ENCODE measurements at regions not wholly inside any gene's neighbourhood (a gene's known extent, or its start where the extent isn't known, plus 50 kb on each side); places are given as distances from the start of the nearest gene placed in this dataset.

DNA sequence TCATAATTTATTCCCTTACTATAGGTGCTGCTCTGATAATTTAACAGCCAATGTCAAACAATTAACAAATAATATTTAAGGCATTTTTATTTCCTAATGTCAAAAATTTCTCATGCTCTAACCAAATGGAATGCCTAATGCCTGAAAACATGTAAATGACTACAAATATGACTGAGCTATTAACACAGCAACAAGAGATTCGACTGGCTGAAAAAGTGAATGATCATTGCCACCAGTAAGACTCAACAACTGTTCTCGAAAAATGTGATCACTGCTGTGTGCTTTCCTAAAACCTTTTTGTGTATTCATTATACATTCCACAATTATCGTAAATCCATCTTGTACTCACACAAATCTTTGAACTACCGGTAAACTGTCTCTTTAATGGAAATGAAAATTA lies 118.7 kb downstream of the NPY start:
- no peak for TF ChIP-seq POLR2AphosphoS5 (IDR thresholded peaks at IDR 0.05; ENCODE audit: low read depth, low read length)
- TF ChIP-seq SIN3A (IDR thresholded peaks at IDR 0.05; ENCODE audit: borderline replicate concordance, insufficient read depth, low read length): no peak
- TF ChIP-seq, protein P1, sequence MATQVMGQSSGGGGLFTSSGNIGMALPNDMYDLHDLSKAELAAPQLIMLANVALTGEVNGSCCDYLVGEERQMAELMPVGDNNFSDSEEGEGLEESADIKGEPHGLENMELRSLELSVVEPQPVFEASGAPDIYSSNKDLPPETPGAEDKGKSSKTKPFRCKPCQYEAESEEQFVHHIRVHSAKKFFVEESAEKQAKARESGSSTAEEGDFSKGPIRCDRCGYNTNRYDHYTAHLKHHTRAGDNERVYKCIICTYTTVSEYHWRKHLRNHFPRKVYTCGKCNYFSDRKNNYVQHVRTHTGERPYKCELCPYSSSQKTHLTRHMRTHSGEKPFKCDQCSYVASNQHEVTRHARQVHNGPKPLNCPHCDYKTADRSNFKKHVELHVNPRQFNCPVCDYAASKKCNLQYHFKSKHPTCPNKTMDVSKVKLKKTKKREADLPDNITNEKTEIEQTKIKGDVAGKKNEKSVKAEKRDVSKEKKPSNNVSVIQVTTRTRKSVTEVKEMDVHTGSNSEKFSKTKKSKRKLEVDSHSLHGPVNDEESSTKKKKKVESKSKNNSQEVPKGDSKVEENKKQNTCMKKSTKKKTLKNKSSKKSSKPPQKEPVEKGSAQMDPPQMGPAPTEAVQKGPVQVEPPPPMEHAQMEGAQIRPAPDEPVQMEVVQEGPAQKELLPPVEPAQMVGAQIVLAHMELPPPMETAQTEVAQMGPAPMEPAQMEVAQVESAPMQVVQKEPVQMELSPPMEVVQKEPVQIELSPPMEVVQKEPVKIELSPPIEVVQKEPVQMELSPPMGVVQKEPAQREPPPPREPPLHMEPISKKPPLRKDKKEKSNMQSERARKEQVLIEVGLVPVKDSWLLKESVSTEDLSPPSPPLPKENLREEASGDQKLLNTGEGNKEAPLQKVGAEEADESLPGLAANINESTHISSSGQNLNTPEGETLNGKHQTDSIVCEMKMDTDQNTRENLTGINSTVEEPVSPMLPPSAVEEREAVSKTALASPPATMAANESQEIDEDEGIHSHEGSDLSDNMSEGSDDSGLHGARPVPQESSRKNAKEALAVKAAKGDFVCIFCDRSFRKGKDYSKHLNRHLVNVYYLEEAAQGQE (IDR thresholded peaks at IDR 0.05; ENCODE audit: insufficient read depth in 1 of 2, low read depth in 2 of 2, low read length in 2 of 2): no peak
- no peak for TF ChIP-seq TAF1 (IDR thresholded peaks at IDR 0.05; ENCODE audit: borderline replicate concordance, insufficient read depth, low read length)
- no peak for TF ChIP-seq FOXP2 (optimal IDR thresholded peaks at IDR 0.05; ENCODE audit: borderline replicate concordance, extremely low read depth, extremely low read length, insufficient read depth)

All from PFSK-1 (cell line).